GM20431 (cell line): ENCODE measurements at regions not wholly inside any gene's neighbourhood (a gene's known extent, or its start where the extent isn't known, plus 50 kb on each side); places are given as distances from the start of the nearest gene placed in this dataset.
"Not testable (repeated sequence)": the region's sequence is repeated elsewhere in the genome, so short reads cannot be mapped to it uniquely, and the experiment has no call there.

Experiments
- in situ Hi-C: fragments of 300-500 bp; cut with MseI, MboI; formaldehyde crosslinking; loops from one replicate; pipeline ENCODE4 v1.15.0; 2020; ENCODE audit warnings: low sequenced_read_pairs; ENCODE audit not compliant: unreplicated experiment

- in situ Hi-C loops = no loop called here
Observed at GRCh38 chr18:10353791-10354190, 100.6 kb upstream of the APCDD1 start.

- in situ Hi-C loops = no loop called here
Observed at GRCh38 chr18:10354241-10354811, 100.1 kb upstream of the APCDD1 start.

- in situ Hi-C loops = no loop called here
Observed at GRCh38 chr18:10354890-10355289, 99.5 kb upstream of the APCDD1 start.

GRCh38 chr18:10356999-10357398, 97.4 kb upstream of the APCDD1 start:
- in situ Hi-C loops = not testable (repeated sequence)

- in situ Hi-C loops = no loop called here
Observed at GRCh38 chr18:10361660-10362059, 92.8 kb upstream of the APCDD1 start.

GRCh38 chr18:10365021-10365500, 89.4 kb upstream of the APCDD1 start:
- in situ Hi-C loops = no loop called here

GRCh38 chr18:10365901-10366300, 88.5 kb upstream of the APCDD1 start:
- in situ Hi-C loops = no loop called here

GRCh38 chr18:10367836-10368235, 86.6 kb upstream of the APCDD1 start:
- in situ Hi-C loops = no loop called here

- in situ Hi-C loops = no loop called here
Observed at GRCh38 chr18:10368456-10369453, 85.7 kb upstream of the APCDD1 start.

- in situ Hi-C loops = no loop called here
Observed at GRCh38 chr18:10370716-10371115, 83.7 kb upstream of the APCDD1 start.

- in situ Hi-C loops = no loop called here
Observed at GRCh38 chr18:10371165-10371564, 83.3 kb upstream of the APCDD1 start.

GRCh38 chr18:10374195-10374594, 80.2 kb upstream of the APCDD1 start:
- in situ Hi-C loops = no loop called here

GRCh38 chr18:10374636-10375293, 79.7 kb upstream of the APCDD1 start:
- in situ Hi-C loops = no loop called here

GRCh38 chr18:10376731-10377130, 77.7 kb upstream of the APCDD1 start:
- in situ Hi-C loops = no loop called here

GRCh38 chr18:10377956-10378355, 76.5 kb upstream of the APCDD1 start:
- in situ Hi-C loops = no loop called here

- in situ Hi-C loops = no loop called here
Observed at GRCh38 chr18:10378688-10379420, 75.6 kb upstream of the APCDD1 start.

GRCh38 chr18:10379522-10379921, 74.9 kb upstream of the APCDD1 start:
- in situ Hi-C loops = no loop called here

- in situ Hi-C loops = no loop called here
Observed at GRCh38 chr18:10381516-10381915, 72.9 kb upstream of the APCDD1 start.

- in situ Hi-C loops = no loop called here
Observed at GRCh38 chr18:10381951-10382350, 72.5 kb upstream of the APCDD1 start.

- in situ Hi-C loops = no loop called here
Observed at GRCh38 chr18:10386049-10386448, 68.4 kb upstream of the APCDD1 start.
